ENCODE measurements at regions not wholly inside any gene's neighbourhood (a gene's known extent, or its start where the extent isn't known, plus 50 kb on each side); places are given as distances from the start of the nearest gene placed in this dataset.

DNA sequence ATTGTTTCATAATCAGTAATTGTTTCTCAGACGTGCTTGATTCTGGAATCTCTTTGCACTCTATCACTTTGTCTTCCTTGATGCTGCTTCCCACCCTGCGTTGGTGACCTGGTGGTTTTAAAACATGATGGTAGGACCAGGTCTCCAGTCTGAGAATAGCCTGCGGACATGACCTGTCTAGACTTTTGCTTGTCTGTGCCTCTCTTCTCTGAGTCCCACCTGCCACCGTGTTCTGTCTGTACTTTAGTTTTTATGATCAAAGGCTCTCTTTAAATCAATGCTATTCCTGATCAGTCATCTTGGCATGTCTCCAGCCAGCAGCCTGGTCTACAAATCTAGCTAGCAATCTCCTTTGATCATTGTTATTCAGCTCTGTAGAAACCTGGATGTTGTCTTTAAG, 933.9 kb downstream of the DIAPH3 start:
- TF ChIP-seq, protein P1, sequence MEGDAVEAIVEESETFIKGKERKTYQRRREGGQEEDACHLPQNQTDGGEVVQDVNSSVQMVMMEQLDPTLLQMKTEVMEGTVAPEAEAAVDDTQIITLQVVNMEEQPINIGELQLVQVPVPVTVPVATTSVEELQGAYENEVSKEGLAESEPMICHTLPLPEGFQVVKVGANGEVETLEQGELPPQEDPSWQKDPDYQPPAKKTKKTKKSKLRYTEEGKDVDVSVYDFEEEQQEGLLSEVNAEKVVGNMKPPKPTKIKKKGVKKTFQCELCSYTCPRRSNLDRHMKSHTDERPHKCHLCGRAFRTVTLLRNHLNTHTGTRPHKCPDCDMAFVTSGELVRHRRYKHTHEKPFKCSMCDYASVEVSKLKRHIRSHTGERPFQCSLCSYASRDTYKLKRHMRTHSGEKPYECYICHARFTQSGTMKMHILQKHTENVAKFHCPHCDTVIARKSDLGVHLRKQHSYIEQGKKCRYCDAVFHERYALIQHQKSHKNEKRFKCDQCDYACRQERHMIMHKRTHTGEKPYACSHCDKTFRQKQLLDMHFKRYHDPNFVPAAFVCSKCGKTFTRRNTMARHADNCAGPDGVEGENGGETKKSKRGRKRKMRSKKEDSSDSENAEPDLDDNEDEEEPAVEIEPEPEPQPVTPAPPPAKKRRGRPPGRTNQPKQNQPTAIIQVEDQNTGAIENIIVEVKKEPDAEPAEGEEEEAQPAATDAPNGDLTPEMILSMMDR (IDR thresholded peaks at IDR 0.05) = no peak
- no peak for TF ChIP-seq POLR2A (IDR thresholded peaks at IDR 0.05)

Measured in heart left ventricle (tissue), 13 donors.